ENCODE measurements at regions not wholly inside any gene's neighbourhood (a gene's known extent, or its start where the extent isn't known, plus 50 kb on each side); places are given as distances from the start of the nearest gene placed in this dataset.

DNA sequence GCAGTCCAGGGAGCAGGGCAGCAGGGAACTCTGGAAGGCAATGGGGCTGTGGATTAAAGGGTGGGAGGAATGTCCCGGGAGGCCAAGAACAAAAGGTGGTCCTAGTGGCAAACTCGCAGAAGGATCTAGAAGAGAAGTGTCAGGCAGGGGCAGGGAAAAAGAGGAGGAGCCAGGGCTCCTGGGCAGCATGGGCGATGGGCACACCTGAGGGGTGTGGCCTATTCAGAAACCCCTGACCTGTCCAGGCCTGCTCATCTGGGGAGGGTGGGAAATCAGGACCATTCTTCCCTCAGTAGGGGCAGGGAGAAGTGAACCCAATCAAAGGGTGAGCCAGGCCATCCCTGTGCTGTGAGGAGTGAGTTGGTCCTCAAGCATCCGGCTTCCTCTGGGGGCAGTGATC is 108.6 kb downstream of the TRIM29 start (continued):
- TF ChIP-seq, protein P1, sequence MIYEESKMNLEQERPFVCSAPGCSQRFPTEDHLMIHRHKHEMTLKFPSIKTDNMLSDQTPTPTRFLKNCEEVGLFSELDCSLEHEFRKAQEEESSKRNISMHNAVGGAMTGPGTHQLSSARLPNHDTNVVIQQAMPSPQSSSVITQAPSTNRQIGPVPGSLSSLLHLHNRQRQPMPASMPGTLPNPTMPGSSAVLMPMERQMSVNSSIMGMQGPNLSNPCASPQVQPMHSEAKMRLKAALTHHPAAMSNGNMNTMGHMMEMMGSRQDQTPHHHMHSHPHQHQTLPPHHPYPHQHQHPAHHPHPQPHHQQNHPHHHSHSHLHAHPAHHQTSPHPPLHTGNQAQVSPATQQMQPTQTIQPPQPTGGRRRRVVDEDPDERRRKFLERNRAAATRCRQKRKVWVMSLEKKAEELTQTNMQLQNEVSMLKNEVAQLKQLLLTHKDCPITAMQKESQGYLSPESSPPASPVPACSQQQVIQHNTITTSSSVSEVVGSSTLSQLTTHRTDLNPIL (CRISPR knock-in tag; IDR thresholded peaks at IDR 0.05) = no peak
- TF ChIP-seq, protein P2, sequence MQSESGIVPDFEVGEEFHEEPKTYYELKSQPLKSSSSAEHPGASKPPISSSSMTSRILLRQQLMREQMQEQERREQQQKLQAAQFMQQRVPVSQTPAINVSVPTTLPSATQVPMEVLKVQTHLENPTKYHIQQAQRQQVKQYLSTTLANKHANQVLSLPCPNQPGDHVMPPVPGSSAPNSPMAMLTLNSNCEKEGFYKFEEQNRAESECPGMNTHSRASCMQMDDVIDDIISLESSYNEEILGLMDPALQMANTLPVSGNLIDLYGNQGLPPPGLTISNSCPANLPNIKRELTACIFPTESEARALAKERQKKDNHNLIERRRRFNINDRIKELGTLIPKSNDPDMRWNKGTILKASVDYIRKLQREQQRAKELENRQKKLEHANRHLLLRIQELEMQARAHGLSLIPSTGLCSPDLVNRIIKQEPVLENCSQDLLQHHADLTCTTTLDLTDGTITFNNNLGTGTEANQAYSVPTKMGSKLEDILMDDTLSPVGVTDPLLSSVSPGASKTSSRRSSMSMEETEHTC (IDR thresholded peaks at IDR 0.05) = no peak

DNA sequence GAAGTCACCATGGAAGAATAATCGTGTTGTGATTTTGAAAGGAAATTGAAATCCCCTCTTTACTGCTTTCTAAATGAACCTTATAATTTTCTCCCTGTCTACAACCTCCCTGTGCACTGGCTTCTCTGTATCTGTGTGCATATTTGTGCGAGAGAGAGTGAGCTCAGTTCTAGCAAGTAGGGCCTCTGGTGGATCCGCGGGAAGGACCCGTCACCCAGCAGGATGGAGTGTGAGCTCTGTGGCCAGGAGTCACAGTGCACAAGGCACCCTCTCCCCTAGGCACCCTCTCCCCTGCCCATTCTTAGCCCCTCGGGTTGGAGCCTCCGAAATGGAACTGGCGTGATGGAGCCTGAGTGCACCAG is 109.0 kb downstream of the TRIM29 start:
- in situ Hi-C loops (cut with MboI) = no loop called here

More for the DNA sequence above, 109.0 kb downstream of the TRIM29 start:
- Histone ChIP-seq H3K4me3 (no peak overlapping the region), H3K9ac (ENCODE audit: insufficient read depth in 1 of 2, low read depth in 2 of 2, low read length in 2 of 2) (no peak overlapping the region), H2AFZ (ENCODE audit: low read depth, low read length) (no peak overlapping the region), H3K9me3 (replicated peaks; ENCODE audit: control insufficient read depth, insufficient read depth, low read depth, low read length) (no peaks in the 10 kb centered on the region), H3K79me2 (ENCODE audit: control insufficient read depth, insufficient read depth, low read length) (no peaks in the 10 kb centered on the region), H3K4me1 (replicated peaks in 1 of 2; ENCODE audit: control insufficient read depth in 2 of 2, insufficient read depth in 2 of 2, low read length in 2 of 2) (no peaks in the 10 kb centered on the region), H3K9me1 (ENCODE audit: control insufficient read depth, insufficient read depth, low read length) (no peaks in the 10 kb centered on the region), H3K4me2 (ENCODE audit: insufficient read depth, low read length) (no peak overlapping the region), H4K20me1 (replicated peaks; ENCODE audit: control insufficient read depth, insufficient read depth, low read length) (no peaks in the 10 kb centered on the region), H3K27me3 (ENCODE audit: control insufficient read depth in 2 of 2, insufficient read depth in 2 of 2, low read length in 2 of 2) (peaks cover 0 to 22% of the 10 kb centered on the region in 2 experiments; a peak in 3 of 5 replicates), H3K36me3 (ENCODE audit: control insufficient read depth, insufficient read depth, low read length) (no peaks in the 10 kb centered on the region), H3K27ac (ENCODE audit: extremely low read depth, low read depth, low read length) (no peak overlapping the region)
- FAIRE-seq = no peak
- WGBS (ENCODE audit: insufficient coverage, low coverage, missing lambda C conversion rate) = under 1% methylated on average over 7 of the region's 8 CpGs
- intact Hi-C loops (cut with micrococcal nuclease) = no loop called here
- ChIA-PET POLR2A (interaction anchor here (0.6 kb wide), 1 partner anchor 12 kb away, joined by 3 read pairs; no protein-coding TSS in a partner anchor), CTCF (ENCODE audit: low intra/inter-chr PET ratio) (no interaction called here)
- no TSS peak for BruUV-seq (replicated peaks)
- ATAC-seq = no peak
- no peak for DNase-seq (ENCODE audit: extremely low read depth in 1 of 4, low spot score in 3 of 4)
- TF ChIP-seq, protein P3, sequence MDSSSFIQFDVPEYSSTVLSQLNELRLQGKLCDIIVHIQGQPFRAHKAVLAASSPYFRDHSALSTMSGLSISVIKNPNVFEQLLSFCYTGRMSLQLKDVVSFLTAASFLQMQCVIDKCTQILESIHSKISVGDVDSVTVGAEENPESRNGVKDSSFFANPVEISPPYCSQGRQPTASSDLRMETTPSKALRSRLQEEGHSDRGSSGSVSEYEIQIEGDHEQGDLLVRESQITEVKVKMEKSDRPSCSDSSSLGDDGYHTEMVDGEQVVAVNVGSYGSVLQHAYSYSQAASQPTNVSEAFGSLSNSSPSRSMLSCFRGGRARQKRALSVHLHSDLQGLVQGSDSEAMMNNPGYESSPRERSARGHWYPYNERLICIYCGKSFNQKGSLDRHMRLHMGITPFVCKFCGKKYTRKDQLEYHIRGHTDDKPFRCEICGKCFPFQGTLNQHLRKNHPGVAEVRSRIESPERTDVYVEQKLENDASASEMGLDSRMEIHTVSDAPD (CRISPR knock-in tag; IDR thresholded peaks at IDR 0.05) = no peak

Data from K562 (cell line).